MM.1S (cell line): ENCODE measurements at regions not wholly inside any gene's neighbourhood (a gene's known extent, or its start where the extent isn't known, plus 50 kb on each side); places are given as distances from the start of the nearest gene placed in this dataset.

ENCODE experiments used
- DNase-seq: peaks from one replicate; pipeline ENCODE4 v3.0.0-alpha.2; 2015
- H2AFZ ChIP-seq: fragments of 300-600 bp; sonication (generic); 2 replicates; pipeline ENCODE4 v1.6.0; 2016; ENCODE audit warnings: antibody characterized with exemption, low read length
- H3F3A ChIP-seq: fragments of 300-600 bp; sonication (generic); 2 replicates; pipeline ENCODE4 v1.6.1; 2016; ENCODE audit warnings: mild to moderate bottlenecking, antibody characterized with exemption, low read length, moderate library complexity, mixed read lengths; ENCODE audit not compliant: insufficient read depth
- H3K27ac ChIP-seq: fragments of 300-600 bp; sonication (generic); 2 replicates; pipeline ENCODE4 v1.5.1; 2016; ENCODE audit warnings: mild to moderate bottlenecking, low read length
- H3K27me3 ChIP-seq: fragments of 300-600 bp; sonication (generic); replicated peaks from 2 replicates; pipeline ENCODE4 v1.6.0; 2016; ENCODE audit warnings: low read length; ENCODE audit not compliant: insufficient read depth
- H3K36me3 ChIP-seq: fragments of 300-600 bp; sonication (generic); replicated peaks from 2 replicates; pipeline ENCODE4 v1.6.1; 2016; ENCODE audit warnings: mild to moderate bottlenecking, low read length, mixed read lengths; ENCODE audit not compliant: insufficient read depth
- H3K4me1 ChIP-seq: fragments of 300-600 bp; sonication (generic); 2 replicates; pipeline ENCODE4 v1.6.1; 2016; ENCODE audit warnings: low read length, mixed read lengths
- H3K4me2 ChIP-seq: fragments of 300-600 bp; sonication (generic); 2 replicates; pipeline ENCODE4 v1.6.0; 2016; ENCODE audit warnings: low read depth, low read length
- H3K4me3 ChIP-seq: fragments of 300-600 bp; sonication (generic); 2 replicates; pipeline ENCODE4 v1.5.1; 2016; ENCODE audit warnings: low read length, mixed read lengths
- H3K79me2 ChIP-seq: fragments of 300-600 bp; sonication (generic); 2 replicates; pipeline ENCODE4 v1.6.1; 2016; ENCODE audit warnings: mixed run types, low read length, mixed read lengths
- H3K9ac ChIP-seq: fragments of 300-600 bp; sonication (generic); 2 replicates; pipeline ENCODE4 v1.6.1; 2016; ENCODE audit warnings: low read length, mixed read lengths
- H3K9me2 ChIP-seq: fragments of 300-600 bp; sonication (generic); replicated peaks from 2 replicates; pipeline ENCODE4 v1.6.1; 2016; ENCODE audit warnings: mild to moderate bottlenecking, low read length, mixed read lengths; ENCODE audit not compliant: insufficient read depth
- H3K9me3 ChIP-seq: fragments of 300-600 bp; sonication (generic); replicated peaks from 2 replicates; pipeline ENCODE4 v1.6.1; 2016; ENCODE audit warnings: mild to moderate bottlenecking, low read length, mixed read lengths; ENCODE audit not compliant: insufficient read depth
- H4K20me1 ChIP-seq: fragments of 300-600 bp; sonication (generic); 2 replicates; pipeline ENCODE4 v1.6.1; 2016; ENCODE audit warnings: mild to moderate bottlenecking, low read length, moderate library complexity, mixed read lengths; ENCODE audit not compliant: insufficient read depth
- CTCF ChIP-seq: fragments of 300-600 bp; sonication (generic); IDR thresholded peaks from 2 replicates; pipeline ENCODE4 v1.5.1; 2016; ENCODE audit warnings: antibody characterized with exemption, low read length, mixed read lengths
- EZH2 ChIP-seq: fragments of 300-600 bp; sonication (generic); optimal IDR thresholded peaks from 2 replicates; pipeline ENCODE3; 2017; ENCODE audit warnings: low read depth, mild to moderate bottlenecking, antibody characterized with exemption, low read length, mixed read lengths
- EZH2phosphoT487 ChIP-seq: fragments of 300-600 bp; sonication (generic); IDR thresholded peaks from 2 replicates; pipeline ENCODE4 v1.6.1; 2018; ENCODE audit warnings: antibody characterized with exemption, low read length

GRCh38 chr7:142529591-142529990 is 219.7 kb upstream of the PRSS1 start:
- H3K4me2 ChIP-seq: no peak overlapping the region
- H3K9ac ChIP-seq: no peak overlapping the region
- H3K4me1 ChIP-seq: peaks cover 4% of the 10 kb centered on the region
- H3K9me3 ChIP-seq: no peaks in the 10 kb centered on the region
- TF ChIP-seq CTCF (no peak), EZH2phosphoT487 (no peak), EZH2 (no peak)
- no peaks in the 10 kb centered on the region for H3K79me2 ChIP-seq
- H3K36me3 ChIP-seq: no peaks in the 10 kb centered on the region
- H4K20me1 ChIP-seq: no peaks in the 10 kb centered on the region
- no peak overlapping the region for H3K4me3 ChIP-seq
- no peak overlapping the region for H2AFZ ChIP-seq
- no peaks in the 10 kb centered on the region for H3K27me3 ChIP-seq
- DNase-seq: no peak
- H3F3A ChIP-seq: no peaks in the 10 kb centered on the region
- no peaks in the 10 kb centered on the region for H3K9me2 ChIP-seq
- no peak overlapping the region for H3K27ac ChIP-seq

GRCh38 chr7:142528608-142529408 is 220.5 kb upstream of the PRSS1 start:
- Histone ChIP-seq H3K4me1 (no peaks in the 10 kb centered on the region), H3K9me3 (no peaks in the 10 kb centered on the region)

GRCh38 chr7:142523821-142524460 is 225.3 kb upstream of the PRSS1 start:
- no peak overlapping the region for H3K9ac ChIP-seq
- H3F3A ChIP-seq: no peaks in the 10 kb centered on the region
- DNase-seq: no peak
- no peaks in the 10 kb centered on the region for H4K20me1 ChIP-seq
- no peak overlapping the region for H2AFZ ChIP-seq
- H3K4me2 ChIP-seq: no peak overlapping the region
- H3K9me2 ChIP-seq: no peaks in the 10 kb centered on the region
- TF ChIP-seq EZH2phosphoT487: no peak
- no peak for TF ChIP-seq EZH2
- H3K27me3 ChIP-seq: no peaks in the 10 kb centered on the region
- H3K36me3 ChIP-seq: no peaks in the 10 kb centered on the region
- no peak overlapping the region for H3K4me3 ChIP-seq
- H3K79me2 ChIP-seq: no peaks in the 10 kb centered on the region
- no peaks in the 10 kb centered on the region for H3K9me3 ChIP-seq
- H3K4me1 ChIP-seq: peaks cover 13% of the 10 kb centered on the region
- no peak overlapping the region for H3K27ac ChIP-seq

More at GRCh38 chr7:142528608-142529408, 220.5 kb upstream of the PRSS1 start:
- Histone ChIP-seq H3K36me3 (no peaks in the 10 kb centered on the region), H3K4me2 (no peak overlapping the region), H3K27ac (no peak overlapping the region), H3K4me3 (no peak overlapping the region), H3F3A (no peaks in the 10 kb centered on the region), H4K20me1 (no peaks in the 10 kb centered on the region), H3K9me2 (no peaks in the 10 kb centered on the region), H3K9ac (no peak overlapping the region), H2AFZ (no peak overlapping the region), H3K27me3 (no peaks in the 10 kb centered on the region), H3K79me2 (no peaks in the 10 kb centered on the region)
- DNase-seq: no peak
- TF ChIP-seq EZH2 (no peak), CTCF (no peak), EZH2phosphoT487 (no peak)
